Stimulated activated naive CD4-positive, alpha-beta T cell (primary cell): ENCODE measurements at regions not wholly inside any gene's neighbourhood (a gene's known extent, or its start where the extent isn't known, plus 50 kb on each side); places are given as distances from the start of the nearest gene placed in this dataset.

Experiments used
- DNase-seq, 6 experiments: peaks; one replicate each; lab custom pipeline; 2025; lab: John Stamatoyannopoulos, UW

DNA sequence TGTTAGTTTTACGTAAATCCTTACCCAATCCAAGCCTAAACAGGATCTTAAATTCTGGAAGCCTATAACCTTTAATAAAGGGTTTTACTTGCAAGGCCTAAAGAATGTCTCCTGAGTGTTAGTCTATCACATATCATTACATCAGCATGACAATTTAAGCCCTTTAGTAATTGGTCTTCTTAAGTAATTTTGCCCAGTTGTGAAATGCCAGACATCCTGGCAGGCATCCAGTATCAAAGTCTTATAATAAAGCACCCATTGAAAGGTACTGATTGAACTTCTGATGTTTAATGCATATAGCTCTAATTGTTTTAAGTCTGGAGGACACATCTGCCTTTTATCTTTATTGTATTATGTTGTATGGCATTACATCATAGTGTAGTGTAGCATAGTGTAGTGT, 1078.9 kb downstream of the SLITRK1 start:
- DNase-seq, result no peak

DNA sequence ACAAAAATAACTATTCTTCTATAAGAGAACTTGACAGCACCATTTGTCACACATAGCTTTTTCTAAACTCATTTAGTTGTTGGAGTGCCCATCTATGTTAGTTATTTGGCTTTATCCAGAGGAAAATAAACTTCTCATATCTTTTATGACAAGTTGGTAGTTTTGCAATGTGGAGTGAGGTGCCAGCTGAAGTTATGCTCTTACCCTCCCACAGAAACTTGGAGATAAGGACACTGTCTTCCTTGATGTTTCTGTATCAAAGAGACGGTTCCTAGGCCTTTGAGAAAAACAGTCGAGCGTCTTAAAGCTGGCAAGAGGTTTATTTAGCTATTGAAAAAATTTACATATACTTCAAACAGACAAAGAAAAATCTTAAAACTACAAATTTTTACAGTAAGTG, 1079.7 kb downstream of the SLITRK1 start:
- no peak for DNase-seq

DNA sequence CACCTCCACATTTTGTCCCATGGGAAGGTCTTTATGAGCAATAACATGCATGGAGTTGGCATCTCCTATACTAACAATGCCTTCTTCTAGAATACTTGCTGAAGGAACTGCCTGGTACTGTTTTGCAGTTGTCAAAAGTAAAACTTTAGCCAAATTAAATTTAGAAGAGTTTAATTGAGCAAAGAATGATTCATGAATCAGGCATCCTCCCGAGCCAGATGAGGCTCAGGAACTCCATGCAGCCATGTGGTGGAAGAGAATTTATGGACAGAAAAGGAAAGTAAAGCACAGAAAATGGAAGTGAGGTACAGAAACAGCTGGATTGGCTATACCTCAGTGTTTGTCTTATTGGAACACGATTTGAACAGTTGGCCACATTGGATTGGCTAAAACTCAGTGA, 1081.9 kb downstream of the SLITRK1 start:
- no peak for DNase-seq

DNA sequence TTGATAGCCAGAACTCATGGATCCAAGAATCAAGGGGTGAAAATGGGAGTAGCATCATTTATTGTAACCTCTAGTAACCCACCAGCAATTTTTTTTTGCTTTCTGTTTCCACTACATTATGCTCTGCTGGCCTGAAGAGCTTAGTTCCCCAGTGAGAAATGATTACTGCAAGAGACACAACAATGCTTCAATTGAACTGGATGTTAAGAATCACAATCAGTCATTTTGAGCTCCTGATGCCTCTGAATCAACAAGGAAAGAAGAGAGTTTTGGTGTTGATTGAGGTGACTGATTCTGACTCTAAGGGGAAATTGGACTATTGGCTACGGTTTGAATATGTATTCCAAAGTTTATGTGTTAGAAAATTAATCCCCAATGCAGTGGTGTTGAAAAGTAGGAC, 1084.4 kb downstream of the SLITRK1 start:
- DNase-seq, result no peak

DNA sequence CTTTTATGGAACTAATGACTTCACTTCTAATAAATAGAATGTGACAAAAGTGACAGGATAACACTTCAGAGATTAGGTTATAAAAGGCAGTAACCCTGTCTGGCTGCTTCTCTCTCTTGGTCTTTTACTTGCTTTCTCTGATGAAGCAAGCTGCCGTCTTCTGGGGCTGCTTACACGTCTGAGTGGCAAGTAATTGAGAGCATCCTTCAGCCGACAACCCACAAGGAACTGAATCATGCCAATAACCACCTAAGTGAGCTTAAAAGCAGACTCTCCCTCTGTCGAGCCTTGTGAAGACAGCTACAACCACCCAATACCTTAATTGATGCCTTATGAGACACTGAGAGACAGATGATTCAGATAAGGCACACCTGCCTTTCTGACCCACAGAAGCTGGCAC, 1091.2 kb downstream of the SLITRK1 start:
- no peak for DNase-seq

GRCh38 chr13:82772816-82773215, 1109.5 kb downstream of the SLITRK1 start:
- DNase-seq, result no peak

- DNase-seq, result no peak
These were observed 1115.4 kb downstream of the SLITRK1 start for GRCh38 chr13:82766732-82767321.

DNA sequence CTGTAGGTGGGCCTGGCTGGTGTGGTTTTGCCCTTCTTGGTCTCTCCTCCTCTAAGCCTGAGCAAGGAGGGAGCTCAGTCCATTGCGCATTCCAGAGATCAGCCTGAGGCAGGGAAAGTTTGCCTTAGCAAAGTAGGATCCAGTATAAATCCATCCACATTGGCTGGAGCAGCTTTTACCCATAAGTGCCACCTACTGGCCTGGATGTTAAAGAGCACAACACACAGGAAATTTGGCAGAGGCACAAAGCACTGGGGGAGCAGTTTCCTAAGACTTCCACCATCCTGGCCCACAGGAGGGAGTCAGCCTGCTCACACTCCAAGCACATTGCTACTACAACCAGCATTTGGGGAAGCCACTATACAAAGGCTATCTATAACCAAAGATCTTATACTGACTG, 1124.2 kb downstream of the SLITRK1 start:
- no peak for DNase-seq

- no peak for DNase-seq
These were observed 1131.1 kb downstream of the SLITRK1 start for GRCh38 chr13:82751206-82751605.

- DNase-seq, result no peak
These were observed 1132.7 kb downstream of the SLITRK1 start for GRCh38 chr13:82749551-82749950.

DNA sequence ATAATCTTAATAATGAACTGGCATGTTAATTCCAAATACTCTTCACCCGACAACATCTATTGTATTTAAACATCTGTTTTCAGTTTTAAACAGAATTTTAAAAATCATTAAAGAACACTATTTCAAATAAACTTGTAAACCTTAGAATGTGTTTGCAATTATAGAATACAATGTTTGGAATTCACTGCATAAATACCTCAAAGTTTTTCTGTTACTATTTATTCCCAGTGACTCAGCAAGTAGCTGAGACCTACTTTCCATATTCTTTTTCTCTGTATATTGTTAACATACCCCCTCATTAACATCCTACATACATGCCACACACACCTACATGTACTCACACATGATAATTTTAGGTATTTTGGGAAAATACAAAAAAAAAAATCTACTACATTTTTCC, 1134.3 kb downstream of the SLITRK1 start:
- no peak for DNase-seq

GRCh38 chr13:82747291-82747690, 1135.0 kb downstream of the SLITRK1 start:
- no peak for DNase-seq

- DNase-seq, result no peak
These were observed 1141.8 kb downstream of the SLITRK1 start for GRCh38 chr13:82740442-82740841.

DNA sequence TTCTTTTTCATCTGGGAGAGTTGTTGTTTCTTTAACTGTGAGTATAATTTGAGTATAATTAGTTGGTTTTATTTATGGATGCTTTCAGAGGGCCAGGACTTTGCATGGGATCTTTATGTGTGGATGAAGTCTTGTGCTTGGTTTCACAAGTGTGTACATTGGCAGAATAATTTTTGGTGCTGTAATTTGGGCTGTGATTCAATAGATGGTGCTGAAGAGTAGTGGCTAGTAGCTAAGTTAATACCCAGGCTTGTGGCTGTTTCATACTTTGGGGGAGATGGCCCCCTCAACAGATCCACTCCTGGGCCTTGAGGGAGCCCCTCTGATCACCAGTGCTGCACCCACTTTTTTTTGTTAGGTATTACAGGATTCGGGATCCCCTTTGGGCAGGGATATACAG, 1142.4 kb downstream of the SLITRK1 start:
- DNase-seq, result no peak

GRCh38 chr13:82729401-82729800, 1152.9 kb downstream of the SLITRK1 start:
- DNase-seq, result no peak

DNA sequence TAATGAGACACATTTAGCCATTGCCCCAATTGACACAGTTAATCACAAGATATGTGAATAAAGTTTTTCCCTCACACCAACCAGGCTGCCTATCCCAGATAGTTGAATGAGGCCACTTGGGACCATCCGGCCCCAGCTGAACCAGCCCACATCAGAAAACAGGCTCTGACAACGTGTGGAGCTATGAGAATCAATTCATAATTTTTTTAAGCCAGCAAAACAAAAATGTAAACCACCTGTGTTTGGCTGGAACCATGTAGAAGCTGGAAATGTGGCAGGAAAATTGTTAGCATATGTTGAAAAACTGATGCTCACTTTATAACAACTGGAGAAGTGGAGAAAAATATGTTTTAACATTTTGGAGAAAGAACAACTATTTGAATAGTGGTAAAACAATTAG, 1161.3 kb downstream of the SLITRK1 start:
- no peak for DNase-seq

- DNase-seq, result no peak
These were observed 1162.3 kb downstream of the SLITRK1 start for GRCh38 chr13:82719987-82720386.

GRCh38 chr13:82717249-82717648, 1165.0 kb downstream of the SLITRK1 start:
- DNase-seq, result no peak

DNA sequence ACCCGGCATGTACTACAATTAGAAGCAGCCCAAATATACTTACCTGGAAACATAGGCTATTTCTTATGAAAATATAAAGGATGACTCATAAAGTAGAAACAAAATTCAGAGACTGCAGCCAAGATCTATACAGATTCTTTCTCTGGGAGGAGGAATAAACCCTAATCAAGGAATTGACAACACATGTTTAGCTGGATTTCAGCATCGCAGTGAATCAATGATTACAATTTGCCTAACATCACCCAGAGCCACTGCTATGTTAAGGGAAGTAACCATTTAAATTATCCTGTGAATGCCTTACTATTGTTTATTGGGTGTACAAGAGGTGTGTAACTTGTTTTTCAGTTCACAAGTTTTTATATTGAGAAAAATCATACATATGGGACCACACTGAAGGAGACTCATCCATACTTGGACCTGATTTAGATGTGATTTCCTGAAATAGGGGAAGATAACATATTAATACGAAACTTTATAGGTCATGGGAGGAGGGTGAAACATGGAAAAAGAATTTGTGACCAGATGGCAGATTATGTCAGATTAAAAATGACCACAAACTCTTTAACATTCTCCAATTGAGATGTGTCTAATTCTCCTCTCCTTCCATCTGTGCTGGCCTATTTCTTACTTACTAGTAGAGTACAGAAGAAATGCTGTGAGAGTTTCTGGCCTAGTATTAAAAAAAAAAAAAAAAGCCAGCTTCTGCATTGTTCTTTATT, 1168.4 kb downstream of the SLITRK1 start:
- no peak for DNase-seq

DNA sequence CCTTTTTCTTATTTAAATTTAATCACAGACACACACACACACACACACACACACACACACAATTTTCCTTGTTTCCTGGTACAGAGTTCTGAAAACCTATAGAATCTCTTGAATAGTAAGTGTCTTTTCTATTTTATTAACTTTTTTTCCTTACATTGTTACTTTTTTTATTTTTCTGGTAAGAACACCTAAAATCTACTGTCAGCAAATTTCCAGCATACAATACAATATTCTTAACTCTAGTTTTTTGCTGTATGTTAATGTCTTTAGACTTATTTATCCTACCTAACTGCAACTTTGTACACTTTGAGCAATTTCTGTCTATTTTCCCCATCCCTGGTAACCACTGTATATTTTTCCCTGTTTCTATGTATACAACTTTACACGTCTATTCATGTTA, 1179.8 kb downstream of the SLITRK1 start:
- DNase-seq, result no peak

DNA sequence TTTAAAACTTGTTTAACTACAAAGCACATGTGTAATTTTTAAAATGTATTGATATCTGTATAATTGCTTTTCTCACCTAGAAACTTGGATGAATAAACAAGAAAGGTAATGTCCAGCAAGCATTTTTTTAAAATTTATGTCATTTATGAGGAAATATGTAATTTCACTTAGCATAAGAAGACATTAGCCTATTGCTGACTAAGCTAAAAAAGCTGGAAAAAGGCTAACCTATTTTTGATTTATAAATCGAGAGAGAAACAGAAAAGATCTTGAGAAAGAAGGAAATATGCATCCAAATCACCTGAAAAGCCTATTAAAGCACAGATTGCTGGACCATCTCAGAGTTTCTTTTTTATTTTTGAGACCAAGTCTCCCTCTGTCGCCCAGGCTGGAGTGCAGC, 1181.3 kb downstream of the SLITRK1 start:
- no peak for DNase-seq

DNA sequence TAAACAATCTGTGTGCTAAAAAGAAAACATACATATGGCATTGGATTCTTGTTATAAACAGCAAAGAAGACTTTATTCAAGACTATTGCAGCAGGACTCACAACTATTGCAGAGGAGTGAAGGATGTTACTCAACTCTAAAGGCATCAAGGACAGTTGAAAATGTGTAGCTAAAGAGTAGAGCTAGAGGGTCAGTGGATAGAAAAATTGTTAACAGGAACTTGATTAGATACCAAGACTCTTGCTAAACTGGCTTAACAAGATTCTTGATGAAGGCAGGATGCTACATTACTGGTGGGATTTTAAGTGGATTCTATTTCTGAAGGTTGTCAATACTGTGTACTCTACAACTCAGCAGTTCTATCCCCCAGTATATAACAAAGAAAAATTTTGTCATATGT, 1183.3 kb downstream of the SLITRK1 start:
- DNase-seq, result no peak

DNA sequence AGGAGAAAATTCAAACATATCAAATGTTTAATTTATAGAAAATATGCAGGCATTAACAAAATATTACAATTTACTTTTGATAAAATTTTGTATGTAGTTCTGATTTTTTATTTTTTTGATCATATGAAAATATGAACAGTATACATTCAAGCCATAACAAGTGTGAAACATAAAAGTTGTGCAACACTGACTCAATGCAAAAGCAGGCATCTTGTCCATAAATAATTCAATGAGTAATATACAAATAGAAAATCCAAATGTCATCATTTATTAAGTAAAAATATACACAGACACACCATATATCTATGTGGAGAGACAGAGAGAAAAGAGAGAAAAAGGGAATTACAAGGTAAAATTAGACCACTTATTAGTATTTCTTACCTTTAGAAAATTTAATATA, 1183.9 kb downstream of the SLITRK1 start:
- DNase-seq, result no peak

DNA sequence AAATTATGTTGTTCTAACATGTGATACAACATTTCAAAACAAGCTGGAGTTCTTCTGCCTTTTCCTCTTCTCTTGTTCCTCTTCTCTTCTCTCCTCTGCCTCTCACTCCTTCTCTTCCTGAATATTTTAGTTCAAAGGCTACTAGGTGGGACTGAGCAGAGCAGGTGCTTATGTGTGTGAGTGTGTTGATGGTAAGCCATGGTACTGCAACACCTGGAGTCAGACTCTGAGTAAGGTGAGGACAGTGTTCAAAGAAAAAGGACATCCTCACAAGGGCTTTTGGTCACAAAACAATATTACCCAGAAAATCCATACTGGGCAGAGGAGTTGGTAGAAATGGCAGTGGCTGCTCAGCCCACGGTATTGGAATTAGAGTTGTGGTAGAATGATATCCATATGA, 1188.7 kb downstream of the SLITRK1 start:
- no peak for DNase-seq
